IMR-90 (cell line): ENCODE measurements at regions not wholly inside any gene's neighbourhood (a gene's known extent, or its start where the extent isn't known, plus 50 kb on each side); places are given as distances from the start of the nearest gene placed in this dataset.

Experiments used
- ATAC-seq: fragments of 200-7000 bp; cut with Tn5 transposase; 2 replicates; pipeline ENCODE4 v1.9.1; 2020; ENCODE audit warnings: low read depth, mild to moderate bottlenecking, moderate library complexity
- BruUV-seq: library from RNA; stranded (reverse); fragments of 400-500 nt; replicated peaks from 2 replicates; lab custom pipeline; 2021; lab: Mats Ljungman, UMichigan
- CTCF ChIA-PET: fragments of 300-600 bp; formaldehyde crosslinking; extraction: SDS; loops from one replicate; lab custom pipeline; 2021; ENCODE audit warnings: antibody characterized with exemption; lab: Yijun Ruan, JAX
- POLR2A ChIA-PET: fragments of 300-600 bp; sonication (Branson Sonifier 250); formaldehyde crosslinking; loops from one replicate; lab custom pipeline; 2022; ENCODE audit warnings: antibody characterized with exemption; ENCODE audit not compliant: unreplicated experiment; lab: Charles Lee
- DNase-seq: peaks from one replicate; pipeline ENCODE4 v3.0.0; 2013
- H2AFZ ChIP-seq: replicated peaks from 2 replicates; pipeline ENCODE3; 2013; ENCODE audit warnings: low read length, mild to moderate bottlenecking; ENCODE audit not compliant: poor library complexity
- H2AK5ac ChIP-seq: 2 replicates; pipeline ENCODE4 v1.6.1; 2013; ENCODE audit warnings: low read depth, low read length, inconsistent platforms
- H2AK9ac ChIP-seq: replicated peaks from 2 replicates; pipeline ENCODE3; 2013; ENCODE audit warnings: mild to moderate bottlenecking, low read depth, low read length, moderate library complexity; ENCODE audit not compliant: poor library complexity
- H2BK120ac ChIP-seq: 2 replicates; pipeline ENCODE4 v1.6.1; 2013; ENCODE audit warnings: low read depth, low read length, inconsistent platforms
- H2BK15ac ChIP-seq: 3 replicates; pipeline ENCODE4 v1.6.1; 2013; ENCODE audit warnings: low read depth, low read length, inconsistent platforms
- H2BK20ac ChIP-seq: 2 replicates; pipeline ENCODE4 v1.6.1; 2013; ENCODE audit warnings: low read depth, mild to moderate bottlenecking, inconsistent platforms, low read length, moderate library complexity
- H2BK5ac ChIP-seq: 2 replicates; pipeline ENCODE4 v1.6.1; 2013; ENCODE audit warnings: mild to moderate bottlenecking, low read depth, low read length, inconsistent platforms; ENCODE audit not compliant: poor library complexity, severe bottlenecking
- H3K14ac ChIP-seq: replicated peaks from 2 replicates; pipeline ENCODE4 v1.6.1; 2013; ENCODE audit warnings: low read depth, low read length, inconsistent platforms
- H3K18ac ChIP-seq: 2 replicates; pipeline ENCODE4 v1.6.1; 2013; ENCODE audit warnings: low read depth, low read length, control low read depth
- H3K23ac ChIP-seq: 2 replicates; pipeline ENCODE4 v1.6.1; 2013; ENCODE audit warnings: low read depth, low read length, inconsistent platforms
- H3K27ac ChIP-seq: 2 replicates; pipeline ENCODE4 v1.5.1; 2013; ENCODE audit warnings: mild to moderate bottlenecking, control low read depth, low read length; ENCODE audit not compliant: insufficient read depth
- H3K27me3 ChIP-seq: 2 replicates; pipeline ENCODE4 v1.6.1; 2013; ENCODE audit warnings: low read length; ENCODE audit not compliant: control insufficient read depth, insufficient read depth
- H3K36me3 ChIP-seq: 2 replicates; pipeline ENCODE4 v1.6.1; 2013; ENCODE audit warnings: low read length, mixed read lengths; ENCODE audit not compliant: control insufficient read depth, insufficient read depth
- H3K4ac ChIP-seq: 2 replicates; pipeline ENCODE4 v1.6.1; 2013; ENCODE audit warnings: low read depth, low read length, inconsistent platforms
- H3K4me1 ChIP-seq: 2 replicates; pipeline ENCODE4 v1.6.1; 2013; ENCODE audit warnings: low read length, mixed read lengths; ENCODE audit not compliant: control insufficient read depth, insufficient read depth
- H3K4me2 ChIP-seq: 2 replicates; pipeline ENCODE4 v1.6.1; 2013; ENCODE audit warnings: low read depth, mild to moderate bottlenecking, control low read depth, low read length, moderate library complexity
- H3K4me3 ChIP-seq: 2 replicates; pipeline ENCODE4 v1.5.1; 2013; ENCODE audit warnings: low read depth, mild to moderate bottlenecking, control low read depth, low read length, moderate library complexity; ENCODE audit not compliant: insufficient read depth
- H3K56ac ChIP-seq: 2 replicates; pipeline ENCODE4 v1.6.1; 2013; ENCODE audit warnings: low read length, inconsistent platforms; ENCODE audit not compliant: insufficient read depth; ENCODE audit errors: extremely low read depth
- H3K79me1 ChIP-seq, 2 experiments: 2 replicates each; pipeline ENCODE4 v1.6.1; 2013; ENCODE audit warnings: low read length in 2 of 2, inconsistent platforms in 1 of 2, low read depth in 1 of 2
- H3K9ac ChIP-seq: 2 replicates; pipeline ENCODE4 v1.6.1; 2013; ENCODE audit warnings: low read depth, low read length, control low read depth
- H3K9me1 ChIP-seq: 2 replicates; pipeline ENCODE4 v1.6.1; 2013; ENCODE audit warnings: low read length, inconsistent platforms; ENCODE audit not compliant: insufficient read depth
- H3K9me3 ChIP-seq: 2 replicates; pipeline ENCODE4 v1.6.1; 2013; ENCODE audit warnings: low read length; ENCODE audit not compliant: control insufficient read depth, insufficient read depth
- H4K20me1 ChIP-seq: 2 replicates; pipeline ENCODE4 v1.6.1; 2013; ENCODE audit warnings: low read length, inconsistent platforms; ENCODE audit not compliant: insufficient read depth
- H4K5ac ChIP-seq: 2 replicates; pipeline ENCODE4 v1.6.1; 2013; ENCODE audit warnings: mild to moderate bottlenecking, low read depth, low read length, control low read depth
- H4K8ac ChIP-seq, 2 experiments: 2 replicates each; pipeline ENCODE4 v1.6.1; 2013; ENCODE audit warnings: low read depth in 2 of 2, low read length in 2 of 2, control low read depth in 1 of 2, inconsistent platforms in 1 of 2
- H4K91ac ChIP-seq: 2 replicates; pipeline ENCODE4 v1.6.1; 2013; ENCODE audit warnings: low read depth, low read length, inconsistent platforms; ENCODE audit not compliant: insufficient read depth
- BHLHE40 ChIP-seq: fragments of 150-350 bp; IDR thresholded peaks from 2 replicates; pipeline ENCODE4 v1.6.1; 2016; ENCODE audit warnings: mild to moderate bottlenecking, low read depth, low read length
- CTCF ChIP-seq: conservative IDR thresholded peaks from 2 replicates; pipeline ENCODE4 v1.5.1; 2012; ENCODE audit warnings: mild to moderate bottlenecking, low read depth, low read length, improper control_type of control experiment
- FOS ChIP-seq: fragments of 150-350 bp; IDR thresholded peaks from 2 replicates; pipeline ENCODE4 v1.6.1; 2016; ENCODE audit warnings: low read depth, low read length
- MXI1 ChIP-seq: IDR thresholded peaks from 2 replicates; pipeline ENCODE4 v1.6.1; 2012; ENCODE audit warnings: low read depth, mild to moderate bottlenecking, low read length, moderate library complexity, borderline replicate concordance
- POLR2A ChIP-seq: IDR thresholded peaks from 2 replicates; pipeline ENCODE4 v1.6.1; 2012; ENCODE audit warnings: mild to moderate bottlenecking, low read depth, low read length
- RAD21 ChIP-seq: IDR thresholded peaks from 2 replicates; pipeline ENCODE4 v1.6.1; 2012; ENCODE audit warnings: low read length, improper control_type of control experiment
- RFX5 ChIP-seq: IDR thresholded peaks from 2 replicates; pipeline ENCODE4 v1.8.0; 2012; ENCODE audit warnings: low read depth, mild to moderate bottlenecking, low read length, moderate library complexity
- SMC3 ChIP-seq: fragments of 150-350 bp; IDR thresholded peaks from 2 replicates; pipeline ENCODE4 v1.6.1; 2016; ENCODE audit warnings: low read depth, mild to moderate bottlenecking, antibody characterized with exemption, low read length, moderate library complexity
- WGBS, 2 experiments: methylation state at CpG; one replicate each; pipeline versions ENCODE4 v1.1.5 to v1.1.7; 2013; ENCODE audit warnings: missing lambda C conversion rate in 2 of 2; ENCODE audit not compliant: insufficient read length in 1 of 2; ENCODE audit errors: extremely low coverage in 2 of 2; 5-methylcytosine and 5-hydroxymethylcytosine counted together
- dilution Hi-C: fragments of 300-500 bp; cut with HindIII; formaldehyde crosslinking; loops from one replicate; pipeline ENCODE4 v1.14.3; 2018; ENCODE audit warnings: low sequenced_read_pairs; ENCODE audit not compliant: unreplicated experiment
- in situ Hi-C: fragments of 300-500 bp; cut with MboI; formaldehyde crosslinking; loops from 3 replicates; pipeline ENCODE4 v1.14.3; 2019; ENCODE audit warnings: low sequenced_read_pairs, inconsistent platforms, mixed read lengths
- intact Hi-C: fragments of 100-400 bp; cut with micrococcal nuclease; formaldehyde crosslinking; loops from 2 replicates; pipeline ENCODE4 v1.10.0; 2022
- TF ChIP-seq, protein P1 (sequence below): fragments of 150-350 bp; IDR thresholded peaks from 2 replicates; pipeline ENCODE4 v1.6.1; 2017; ENCODE audit warnings: mild to moderate bottlenecking, antibody characterized with exemption, low read length, low read depth

- H3K4me3 ChIP-seq, result no peak overlapping the region
- no peaks in the 10 kb centered on the region for H3K9me1 ChIP-seq
- H2AK5ac ChIP-seq, result no peak overlapping the region
- H2BK120ac ChIP-seq, result no peak overlapping the region
- no peak overlapping the region for H3K4me2 ChIP-seq
- ATAC-seq (no peak), DNase-seq (no peak)
- H2BK5ac ChIP-seq, result no peak overlapping the region
- intact Hi-C loops, result no loop called here
- H3K4me1 ChIP-seq, result no peaks in the 10 kb centered on the region
- H2BK15ac ChIP-seq, result no peak overlapping the region
- no peaks in the 10 kb centered on the region for H4K20me1 ChIP-seq
- H3K23ac ChIP-seq, result no peak overlapping the region
- H4K91ac ChIP-seq, result no peak overlapping the region
- H3K36me3 ChIP-seq, result no peaks in the 10 kb centered on the region
- no peak overlapping the region for H3K9ac ChIP-seq
- no TSS peak for BruUV-seq
- H3K27ac ChIP-seq, result no peak overlapping the region
- CTCF ChIA-PET, result no interaction called here
- no CpG with 5 or more reads among the region's 2 CpGs for WGBS, 2 experiments
- H3K56ac ChIP-seq, result no peak overlapping the region
- TF ChIP-seq POLR2A, result no peak
- no peak for TF ChIP-seq MXI1
- TF ChIP-seq RAD21, result no peak
- TF ChIP-seq FOS, result no peak
- TF ChIP-seq CTCF, result no peak
- TF ChIP-seq SMC3, result no peak
- no peak for TF ChIP-seq RFX5
- no peak for TF ChIP-seq BHLHE40
- TF ChIP-seq, protein P1, sequence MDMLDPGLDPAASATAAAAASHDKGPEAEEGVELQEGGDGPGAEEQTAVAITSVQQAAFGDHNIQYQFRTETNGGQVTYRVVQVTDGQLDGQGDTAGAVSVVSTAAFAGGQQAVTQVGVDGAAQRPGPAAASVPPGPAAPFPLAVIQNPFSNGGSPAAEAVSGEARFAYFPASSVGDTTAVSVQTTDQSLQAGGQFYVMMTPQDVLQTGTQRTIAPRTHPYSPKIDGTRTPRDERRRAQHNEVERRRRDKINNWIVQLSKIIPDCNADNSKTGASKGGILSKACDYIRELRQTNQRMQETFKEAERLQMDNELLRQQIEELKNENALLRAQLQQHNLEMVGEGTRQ, result no peak
- in situ Hi-C loops, result no loop called here
- H3K9me3 ChIP-seq, result no peaks in the 10 kb centered on the region
- POLR2A ChIA-PET, result no interaction called here
- H4K5ac ChIP-seq, result no peak overlapping the region
- no peak overlapping the region for H4K8ac ChIP-seq
- H3K4ac ChIP-seq, result no peak overlapping the region
- no peak overlapping the region for H3K18ac ChIP-seq
- dilution Hi-C loops, result no loop called here
- no peak overlapping the region for H2BK20ac ChIP-seq
- no peak overlapping the region for H2AK9ac ChIP-seq
- no peaks in the 10 kb centered on the region for H3K27me3 ChIP-seq
- H2AFZ ChIP-seq, result no peak overlapping the region
- no peak overlapping the region for H3K14ac ChIP-seq
- H3K79me1 ChIP-seq, result no peaks in the 10 kb centered on the region
Measured at GRCh38 chr6:103826209-103826608, 1033.5 kb downstream of the HACE1 start.
